GM12873 (cell line): ENCODE measurements at regions not wholly inside any gene's neighbourhood (a gene's known extent, or its start where the extent isn't known, plus 50 kb on each side); places are given as distances from the start of the nearest gene placed in this dataset.

ENCODE experiments used
- CTCF ChIP-seq: IDR thresholded peaks from 2 replicates; pipeline ENCODE4 v1.5.1; 2012; ENCODE audit warnings: low read depth, mild to moderate bottlenecking, moderate library complexity, low read length, control low read depth; ENCODE audit not compliant: insufficient read depth; ENCODE audit errors: missing control alignments

GRCh38 chr5:112555197-112555596 lies 136.1 kb upstream of the EPB41L4A start:
- no peak for TF ChIP-seq CTCF

GRCh38 chr5:112555691-112556090 lies 136.6 kb upstream of the EPB41L4A start:
- no peak for TF ChIP-seq CTCF

GRCh38 chr5:112560371-112560770 lies 141.3 kb upstream of the EPB41L4A start:
- no peak for TF ChIP-seq CTCF

GRCh38 chr5:112563169-112563826 lies 144.2 kb upstream of the EPB41L4A start:
- no peak for TF ChIP-seq CTCF

GRCh38 chr5:112566251-112566650 lies 147.2 kb upstream of the EPB41L4A start:
- TF ChIP-seq CTCF = no peak

- TF ChIP-seq CTCF = no peak
Observed at GRCh38 chr5:112569596-112569995, 150.5 kb upstream of the EPB41L4A start.

- no peak for TF ChIP-seq CTCF
Observed at GRCh38 chr5:112570708-112571444, 151.8 kb upstream of the EPB41L4A start.
